Nephron (organoid): ENCODE measurements at regions not wholly inside any gene's neighbourhood (a gene's known extent, or its start where the extent isn't known, plus 50 kb on each side); places are given as distances from the start of the nearest gene placed in this dataset.

ENCODE experiments used
- H3K27ac Mint-ChIP-seq, 3 experiments: 2 replicates each; pipeline ENCODE4 v1.8.0; 2020; ENCODE audit warnings: mixed read lengths in 3 of 3, mild to moderate bottlenecking in 2 of 3, moderate library complexity in 1 of 3
- H3K27me3 Mint-ChIP-seq: 2 replicates; pipeline ENCODE4 v1.8.0; 2021; ENCODE audit warnings: low read depth, mild to moderate bottlenecking, moderate library complexity, mixed read lengths
- H3K36me3 Mint-ChIP-seq: 2 replicates; pipeline ENCODE4 v1.8.0; 2020; ENCODE audit warnings: low read depth, mixed read lengths
- H3K4me1 Mint-ChIP-seq: 2 replicates; pipeline ENCODE4 v1.8.0; 2020; ENCODE audit warnings: mixed read lengths
- H3K4me3 Mint-ChIP-seq, 3 experiments: 2 replicates each; pipeline ENCODE4 v1.8.0; 2020; ENCODE audit warnings: mild to moderate bottlenecking in 3 of 3, mixed read lengths in 3 of 3, moderate library complexity in 2 of 3
- H3K9me3 Mint-ChIP-seq: 2 replicates; pipeline ENCODE4 v1.8.0; 2020; ENCODE audit warnings: mixed read lengths
- TF ChIP-seq, protein P1 (sequence below), 3 experiments: fragments of 200-600 bp; sonication (generic); IDR thresholded peaks; one replicate each; pipeline ENCODE4 v1.5.0; 2021; ENCODE audit warnings: antibody characterized with exemption in 3 of 3; ENCODE audit not compliant: unreplicated experiment in 3 of 3

DNA sequence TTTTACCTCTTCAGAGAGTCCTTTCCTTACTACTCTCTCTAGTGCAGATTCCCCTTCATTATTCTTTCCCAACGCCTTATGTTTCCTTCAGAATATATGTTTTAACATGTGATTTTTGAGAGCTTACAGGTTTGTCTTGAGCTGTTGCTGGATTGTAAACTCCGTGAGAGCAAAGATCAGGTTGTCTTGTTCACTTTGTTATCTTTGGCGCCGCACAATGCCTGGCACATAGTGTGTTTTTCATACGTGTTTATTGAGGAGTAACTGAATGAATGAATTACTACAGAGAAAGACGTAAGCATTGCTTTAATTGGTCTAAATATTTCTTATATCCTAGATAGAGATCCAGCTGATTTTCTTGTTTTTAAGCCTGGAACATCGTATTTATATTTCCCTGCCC lies 80.5 kb upstream of the SLC4A4 start:
- Mint-ChIP-seq H3K4me3 (no peak overlapping the region), H3K27ac (no peak overlapping the region), H3K9me3 (no peaks in the 10 kb centered on the region), H3K4me1 (peaks cover 47% of the 10 kb centered on the region), H3K27me3 (no peaks in the 10 kb centered on the region), H3K36me3 (no peaks in the 10 kb centered on the region)
- TF ChIP-seq, protein P1, sequence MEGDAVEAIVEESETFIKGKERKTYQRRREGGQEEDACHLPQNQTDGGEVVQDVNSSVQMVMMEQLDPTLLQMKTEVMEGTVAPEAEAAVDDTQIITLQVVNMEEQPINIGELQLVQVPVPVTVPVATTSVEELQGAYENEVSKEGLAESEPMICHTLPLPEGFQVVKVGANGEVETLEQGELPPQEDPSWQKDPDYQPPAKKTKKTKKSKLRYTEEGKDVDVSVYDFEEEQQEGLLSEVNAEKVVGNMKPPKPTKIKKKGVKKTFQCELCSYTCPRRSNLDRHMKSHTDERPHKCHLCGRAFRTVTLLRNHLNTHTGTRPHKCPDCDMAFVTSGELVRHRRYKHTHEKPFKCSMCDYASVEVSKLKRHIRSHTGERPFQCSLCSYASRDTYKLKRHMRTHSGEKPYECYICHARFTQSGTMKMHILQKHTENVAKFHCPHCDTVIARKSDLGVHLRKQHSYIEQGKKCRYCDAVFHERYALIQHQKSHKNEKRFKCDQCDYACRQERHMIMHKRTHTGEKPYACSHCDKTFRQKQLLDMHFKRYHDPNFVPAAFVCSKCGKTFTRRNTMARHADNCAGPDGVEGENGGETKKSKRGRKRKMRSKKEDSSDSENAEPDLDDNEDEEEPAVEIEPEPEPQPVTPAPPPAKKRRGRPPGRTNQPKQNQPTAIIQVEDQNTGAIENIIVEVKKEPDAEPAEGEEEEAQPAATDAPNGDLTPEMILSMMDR (IDR thresholded peaks at IDR 0.05; ENCODE audit: unreplicated experiment in 3 of 3) = no peak

DNA sequence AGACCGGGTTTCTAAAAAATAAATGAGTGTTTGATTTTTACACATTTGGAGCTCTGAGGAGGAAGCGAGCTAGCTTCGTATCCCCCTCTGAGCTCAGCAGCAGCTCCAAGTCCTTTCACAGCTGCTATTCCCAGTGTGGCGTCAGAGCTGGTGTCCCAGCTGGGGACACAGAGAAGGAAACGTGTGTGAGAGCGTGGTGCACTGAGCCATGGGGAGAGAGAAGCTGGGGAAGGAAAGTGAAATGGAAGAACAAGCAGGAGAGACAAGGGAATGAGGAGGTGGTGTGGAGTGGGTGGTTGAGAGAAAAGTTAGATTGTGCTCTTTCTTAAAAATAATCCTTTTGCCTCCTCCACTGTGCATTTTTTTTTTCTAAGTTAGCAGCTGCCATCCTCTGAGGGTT lies 79.5 kb upstream of the SLC4A4 start:
- no peak overlapping the region for H3K4me3 Mint-ChIP-seq

DNA sequence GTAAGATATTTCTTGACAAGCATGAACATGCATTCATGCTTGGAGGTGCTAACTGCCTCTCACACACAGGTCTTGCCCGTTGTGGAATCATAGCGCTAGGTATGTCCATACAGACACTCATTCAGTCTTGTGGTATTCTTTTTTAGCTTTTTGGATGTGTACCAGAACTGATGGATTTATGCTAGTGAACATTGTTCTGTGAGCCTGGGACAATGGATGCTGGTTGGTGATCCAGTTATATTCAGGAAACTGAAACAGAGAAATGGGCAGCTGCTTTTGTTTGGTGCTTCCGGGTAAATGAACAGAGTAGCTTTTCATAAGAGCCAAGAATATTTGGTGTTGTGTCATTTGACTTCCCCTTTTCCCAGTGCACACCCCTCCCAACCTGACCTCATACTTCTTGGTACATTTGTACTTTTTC lies 78.9 kb upstream of the SLC4A4 start:
- no peaks in the 10 kb centered on the region for H3K36me3 Mint-ChIP-seq
- no peak overlapping the region for H3K4me3 Mint-ChIP-seq
- H3K4me1 Mint-ChIP-seq = peaks cover 40% of the 10 kb centered on the region
- H3K27me3 Mint-ChIP-seq = no peaks in the 10 kb centered on the region
- no peak overlapping the region for H3K27ac Mint-ChIP-seq
- H3K9me3 Mint-ChIP-seq = no peaks in the 10 kb centered on the region
- TF ChIP-seq, protein P1 (IDR thresholded peaks at IDR 0.05; ENCODE audit: unreplicated experiment in 3 of 3) = no peak

More for the DNA sequence above, 79.5 kb upstream of the SLC4A4 start:
- TF ChIP-seq, protein P1 (IDR thresholded peaks at IDR 0.05; ENCODE audit: unreplicated experiment in 3 of 3) = no peak
- H3K27ac Mint-ChIP-seq = peak overlapping the region in 1 of 3 experiments; percentile 21
- peaks cover 42% of the 10 kb centered on the region for H3K4me1 Mint-ChIP-seq
- H3K9me3 Mint-ChIP-seq = no peaks in the 10 kb centered on the region
- H3K36me3 Mint-ChIP-seq = no peaks in the 10 kb centered on the region
- no peaks in the 10 kb centered on the region for H3K27me3 Mint-ChIP-seq

DNA sequence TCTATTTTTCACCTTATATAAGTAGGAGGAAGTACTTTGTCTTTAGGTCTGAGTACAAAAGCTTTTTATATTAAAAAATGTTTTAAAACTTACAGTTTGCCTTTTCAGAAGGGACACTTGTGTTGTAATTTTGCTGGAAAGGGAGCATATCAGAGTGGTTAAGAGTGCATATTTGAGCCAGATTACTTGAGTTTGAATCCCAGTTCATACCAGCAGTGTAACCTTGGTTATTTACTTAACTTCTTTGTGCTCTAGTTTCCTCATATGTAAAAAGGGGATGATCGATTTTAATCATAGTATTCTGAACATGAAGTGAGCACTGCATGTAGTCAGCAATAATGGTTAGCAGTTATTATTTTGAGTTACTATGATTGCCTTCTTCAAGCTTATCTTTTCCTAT lies 78.3 kb upstream of the SLC4A4 start:
- Mint-ChIP-seq H3K27me3 (no peaks in the 10 kb centered on the region), H3K27ac (no peak overlapping the region), H3K4me3 (no peak overlapping the region), H3K36me3 (no peaks in the 10 kb centered on the region), H3K4me1 (peaks cover 35% of the 10 kb centered on the region), H3K9me3 (no peaks in the 10 kb centered on the region)
- TF ChIP-seq, protein P1 (IDR thresholded peaks at IDR 0.05; ENCODE audit: unreplicated experiment in 3 of 3) = no peak

DNA sequence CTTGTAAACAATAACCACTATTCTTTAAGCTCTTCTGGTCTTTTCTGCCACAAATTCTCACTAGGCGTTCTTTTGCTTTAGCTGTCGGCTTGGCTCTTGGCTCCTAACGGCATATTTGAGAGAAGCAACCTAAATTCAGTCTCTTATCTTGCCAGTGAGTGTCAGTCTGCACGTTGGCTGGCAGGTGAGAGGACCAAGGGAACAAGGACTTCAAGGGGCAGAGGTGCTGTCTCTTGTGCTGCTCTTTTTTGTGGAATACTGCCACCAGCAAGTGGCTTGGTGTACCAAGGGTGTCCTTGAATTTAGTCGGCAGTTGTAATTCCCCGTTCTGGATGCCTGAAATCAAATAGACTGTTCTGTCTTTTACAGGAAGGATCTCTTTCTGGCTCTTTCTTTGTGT lies 77.8 kb upstream of the SLC4A4 start:
- peaks cover 31% of the 10 kb centered on the region for H3K4me1 Mint-ChIP-seq
- H3K27me3 Mint-ChIP-seq = no peaks in the 10 kb centered on the region
- no peak overlapping the region for H3K27ac Mint-ChIP-seq
- no peaks in the 10 kb centered on the region for H3K36me3 Mint-ChIP-seq
- TF ChIP-seq, protein P1 (IDR thresholded peaks at IDR 0.05; ENCODE audit: unreplicated experiment in 3 of 3) = no peak
- no peak overlapping the region for H3K4me3 Mint-ChIP-seq
- H3K9me3 Mint-ChIP-seq = no peaks in the 10 kb centered on the region

DNA sequence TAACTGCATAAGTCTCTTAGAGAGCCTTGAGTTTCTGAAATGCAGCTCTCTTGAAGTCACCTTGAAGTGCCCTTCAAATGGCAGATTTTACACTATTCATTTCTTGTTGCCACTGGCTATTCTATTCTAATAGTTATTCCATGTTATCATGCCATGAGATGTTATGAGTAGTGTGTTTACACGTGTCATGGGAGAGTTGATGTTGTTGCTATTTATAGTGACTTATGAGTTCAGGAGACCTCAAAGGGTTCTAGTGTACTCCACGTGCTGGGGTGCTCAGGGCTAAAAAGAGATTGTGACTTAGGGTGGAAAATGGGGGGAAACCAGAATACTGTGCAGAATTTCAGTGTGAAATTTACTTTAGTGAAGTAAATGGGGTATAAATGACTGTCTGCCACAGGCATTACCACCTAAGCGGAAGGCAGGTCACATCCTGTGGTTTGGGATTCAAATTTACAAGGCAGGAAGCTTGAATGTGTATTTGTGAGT lies 77.1 kb upstream of the SLC4A4 start:
- H3K27ac Mint-ChIP-seq = no peak overlapping the region
- no peaks in the 10 kb centered on the region for H3K9me3 Mint-ChIP-seq
- no peaks in the 10 kb centered on the region for H3K27me3 Mint-ChIP-seq
- H3K36me3 Mint-ChIP-seq = no peaks in the 10 kb centered on the region
- TF ChIP-seq, protein P1 (IDR thresholded peaks at IDR 0.05; ENCODE audit: unreplicated experiment in 3 of 3) = no peak
- H3K4me3 Mint-ChIP-seq = no peak overlapping the region
- peaks cover 33% of the 10 kb centered on the region for H3K4me1 Mint-ChIP-seq
